ENCODE measurements at regions not wholly inside any gene's neighbourhood (a gene's known extent, or its start where the extent isn't known, plus 50 kb on each side); places are given as distances from the start of the nearest gene placed in this dataset.

- no peak overlapping the region for H3K27ac ChIP-seq
- no peaks in the 10 kb centered on the region for H3K4me1 ChIP-seq
- H3K9me3 ChIP-seq: no peaks in the 10 kb centered on the region
- TF ChIP-seq CTCF (IDR thresholded peaks at IDR 0.05): no peak
- no peaks in the 10 kb centered on the region for H3K27me3 ChIP-seq (ENCODE audit: low read depth)
- no peak for DNase-seq
- no peaks in the 10 kb centered on the region for H3K36me3 ChIP-seq
- intact Hi-C loops (cut with DNase I): no loop called here
- ATAC-seq: no peak
- H3K4me3 ChIP-seq: no peak overlapping the region
Observed at GRCh38 chr14:45308745-45309397, 55.9 kb upstream of the MIS18BP1 start.

Measured in lower lobe of right lung (tissue), 2 donors.